C4-2B (cell line): ENCODE measurements at regions not wholly inside any gene's neighbourhood (a gene's known extent, or its start where the extent isn't known, plus 50 kb on each side); places are given as distances from the start of the nearest gene placed in this dataset.

Source experiments
- ZFX ChIP-seq: fragments of 450-650 bp; IDR thresholded peaks from 2 replicates; pipeline ENCODE4 v1.6.1; 2017
- TF ChIP-seq, protein P1 (sequence below): fragments of 450-650 bp; conservative IDR thresholded peaks from 2 replicates; pipeline ENCODE4 v1.5.1; 2017; ENCODE audit warnings: mild to moderate bottlenecking

DNA sequence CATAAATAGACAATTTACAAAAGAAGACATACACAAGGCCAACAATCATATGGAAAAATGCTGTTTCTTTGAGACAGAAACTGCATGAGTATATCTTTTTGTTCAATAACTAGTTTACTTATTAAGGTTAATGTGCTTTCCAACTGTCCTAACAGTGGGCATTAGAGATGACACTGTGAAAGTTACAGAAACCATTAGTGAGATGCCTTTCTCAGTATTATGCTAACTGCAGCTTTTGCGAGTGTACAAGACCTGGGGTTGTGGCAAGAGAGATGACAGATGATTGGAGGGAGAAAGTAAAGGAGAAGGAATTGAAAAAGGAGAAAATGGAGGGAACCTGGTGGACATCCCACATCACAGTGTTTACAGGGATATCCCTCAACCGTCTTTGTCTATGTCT lies 640.5 kb downstream of the ZPLD1 start:
- TF ChIP-seq, protein P1, sequence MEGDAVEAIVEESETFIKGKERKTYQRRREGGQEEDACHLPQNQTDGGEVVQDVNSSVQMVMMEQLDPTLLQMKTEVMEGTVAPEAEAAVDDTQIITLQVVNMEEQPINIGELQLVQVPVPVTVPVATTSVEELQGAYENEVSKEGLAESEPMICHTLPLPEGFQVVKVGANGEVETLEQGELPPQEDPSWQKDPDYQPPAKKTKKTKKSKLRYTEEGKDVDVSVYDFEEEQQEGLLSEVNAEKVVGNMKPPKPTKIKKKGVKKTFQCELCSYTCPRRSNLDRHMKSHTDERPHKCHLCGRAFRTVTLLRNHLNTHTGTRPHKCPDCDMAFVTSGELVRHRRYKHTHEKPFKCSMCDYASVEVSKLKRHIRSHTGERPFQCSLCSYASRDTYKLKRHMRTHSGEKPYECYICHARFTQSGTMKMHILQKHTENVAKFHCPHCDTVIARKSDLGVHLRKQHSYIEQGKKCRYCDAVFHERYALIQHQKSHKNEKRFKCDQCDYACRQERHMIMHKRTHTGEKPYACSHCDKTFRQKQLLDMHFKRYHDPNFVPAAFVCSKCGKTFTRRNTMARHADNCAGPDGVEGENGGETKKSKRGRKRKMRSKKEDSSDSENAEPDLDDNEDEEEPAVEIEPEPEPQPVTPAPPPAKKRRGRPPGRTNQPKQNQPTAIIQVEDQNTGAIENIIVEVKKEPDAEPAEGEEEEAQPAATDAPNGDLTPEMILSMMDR = no peak
- no peak for TF ChIP-seq ZFX
